H9 (cell line): ENCODE measurements at regions not wholly inside any gene's neighbourhood (a gene's known extent, or its start where the extent isn't known, plus 50 kb on each side); places are given as distances from the start of the nearest gene placed in this dataset.

Source experiments
- DNase-seq: peaks from one replicate; pipeline ENCODE4 v3.0.0-alpha.2; 2017
- H2AFZ ChIP-seq: one replicate; pipeline ENCODE4 v1.6.1; 2013; ENCODE audit warnings: mild to moderate bottlenecking, low read length, control low read depth, moderate library complexity
- H2AK5ac ChIP-seq: 2 replicates; pipeline ENCODE4 v1.6.1; 2013; ENCODE audit warnings: low read length, control low read depth, mixed read lengths; ENCODE audit not compliant: insufficient read length
- H2BK120ac ChIP-seq: one replicate; pipeline ENCODE4 v1.6.1; 2013; ENCODE audit warnings: low read depth, mild to moderate bottlenecking, low read length, control low read depth, inconsistent platforms; ENCODE audit not compliant: poor library complexity, severe bottlenecking
- H2BK12ac ChIP-seq: 2 replicates; pipeline ENCODE4 v1.6.1; 2013; ENCODE audit warnings: low read length, control low read depth, mixed read lengths, low read depth; ENCODE audit not compliant: insufficient read length
- H2BK15ac ChIP-seq: 2 replicates; pipeline ENCODE4 v1.6.1; 2013; ENCODE audit warnings: low read depth, low read length, control low read depth
- H2BK20ac ChIP-seq: one replicate; pipeline ENCODE4 v1.6.1; 2013; ENCODE audit warnings: low read depth, mild to moderate bottlenecking, low read length, control low read depth, inconsistent platforms; ENCODE audit not compliant: poor library complexity, severe bottlenecking
- H2BK5ac ChIP-seq: 2 replicates; pipeline ENCODE4 v1.6.1; 2013; ENCODE audit warnings: low read length, control low read depth, mixed read lengths; ENCODE audit not compliant: insufficient read length
- H3K14ac ChIP-seq: 2 replicates; pipeline ENCODE4 v1.6.1; 2013; ENCODE audit warnings: low read length, control low read depth; ENCODE audit not compliant: insufficient read depth
- H3K18ac ChIP-seq: 2 replicates; pipeline ENCODE4 v1.6.1; 2013; ENCODE audit warnings: low read depth, mild to moderate bottlenecking, mixed read lengths, low read length, control low read depth; ENCODE audit not compliant: insufficient read length
- H3K23ac ChIP-seq: 2 replicates; pipeline ENCODE4 v1.6.1; 2013; ENCODE audit warnings: low read length, control low read depth, mixed read lengths, low read depth; ENCODE audit not compliant: insufficient read length
- H3K23me2 ChIP-seq: 2 replicates; pipeline ENCODE4 v1.6.1; 2013; ENCODE audit warnings: low read depth, mild to moderate bottlenecking, mixed read lengths, low read length, control low read depth; ENCODE audit not compliant: insufficient read length, poor library complexity, severe bottlenecking
- H3K27ac ChIP-seq: 2 replicates; pipeline ENCODE4 v1.5.1; 2013; ENCODE audit warnings: low read length, control low read depth, mixed read lengths, low read depth; ENCODE audit not compliant: insufficient read length
- H3K27me3 ChIP-seq: 2 replicates; pipeline ENCODE4 v1.6.1; 2013; ENCODE audit warnings: low read length, control low read depth, inconsistent platforms; ENCODE audit not compliant: insufficient read depth
- H3K4ac ChIP-seq: 2 replicates; pipeline ENCODE4 v1.6.1; 2013; ENCODE audit warnings: low read depth, mild to moderate bottlenecking, control low read depth, inconsistent platforms, low read length, moderate library complexity
- H3K4me1 ChIP-seq: 2 replicates; pipeline ENCODE4 v1.6.1; 2013; ENCODE audit warnings: low read length, control low read depth, inconsistent platforms; ENCODE audit not compliant: insufficient read depth
- H3K4me2 ChIP-seq: 2 replicates; pipeline ENCODE4 v1.6.1; 2013; ENCODE audit warnings: low read length, control low read depth, mixed read lengths; ENCODE audit not compliant: insufficient read length, insufficient read depth
- H3K56ac ChIP-seq: 2 replicates; pipeline ENCODE4 v1.6.1; 2013; ENCODE audit warnings: low read depth, mild to moderate bottlenecking, mixed read lengths, low read length, control low read depth; ENCODE audit not compliant: insufficient read length
- H3K79me1 ChIP-seq: 2 replicates; pipeline ENCODE4 v1.6.1; 2013; ENCODE audit warnings: low read depth, mild to moderate bottlenecking, moderate library complexity, low read length, control low read depth, inconsistent platforms; ENCODE audit not compliant: insufficient read depth, poor library complexity, severe bottlenecking
- H3K79me2 ChIP-seq: 2 replicates; pipeline ENCODE4 v1.6.1; 2013; ENCODE audit warnings: low read length, control low read depth, inconsistent platforms; ENCODE audit not compliant: insufficient read depth
- H3K9ac ChIP-seq: 2 replicates; pipeline ENCODE4 v1.6.1; 2013; ENCODE audit warnings: low read length, control low read depth, mixed read lengths; ENCODE audit not compliant: insufficient read length; ENCODE audit errors: extremely low read depth
- H3K9me3 ChIP-seq: one replicate; pipeline ENCODE4 v1.6.1; 2013; ENCODE audit warnings: low read depth, low read length, inconsistent platforms; ENCODE audit not compliant: control insufficient read depth
- H3T11ph ChIP-seq: one replicate; pipeline ENCODE4 v1.6.1; 2013; ENCODE audit warnings: mild to moderate bottlenecking, low read length, control low read depth, inconsistent platforms
- H4K20me1 ChIP-seq: one replicate; pipeline ENCODE4 v1.6.1; 2013; ENCODE audit not compliant: control insufficient read depth, insufficient read length, insufficient read depth
- H4K5ac ChIP-seq: 2 replicates; pipeline ENCODE4 v1.6.1; 2013; ENCODE audit warnings: low read depth, mild to moderate bottlenecking, mixed read lengths, low read length, control low read depth; ENCODE audit not compliant: insufficient read length
- H4K8ac ChIP-seq: replicated peaks from 2 replicates; pipeline ENCODE4 v1.6.1; 2013; ENCODE audit warnings: low read length, control low read depth, mixed read lengths, low read depth; ENCODE audit not compliant: insufficient read length
- H4K91ac ChIP-seq: 2 replicates; pipeline ENCODE4 v1.6.1; 2013; ENCODE audit warnings: low read depth, mild to moderate bottlenecking, moderate library complexity, mixed read lengths, low read length, control low read depth; ENCODE audit not compliant: insufficient read length
- H3K27ac Mint-ChIP-seq, 3 experiments: 2 replicates in 2 of 3; 3 replicates in 1 of 3; pipeline ENCODE4 v1.8.0; 2020 to 2021; ENCODE audit warnings: mixed read lengths in 3 of 3, mild to moderate bottlenecking in 1 of 3, moderate library complexity in 1 of 3
- H3K27me3 Mint-ChIP-seq: 2 replicates; pipeline ENCODE4 v1.8.0; 2021; ENCODE audit warnings: low read depth, mild to moderate bottlenecking, moderate library complexity, mixed read lengths
- H3K36me3 Mint-ChIP-seq, 3 experiments: 2 replicates in 2 of 3; 3 replicates in 1 of 3; pipeline ENCODE4 v1.8.0; 2020 to 2021; ENCODE audit warnings: low read depth in 3 of 3, mixed read lengths in 3 of 3; ENCODE audit not compliant: insufficient read depth in 1 of 3
- H3K4me1 Mint-ChIP-seq, 2 experiments: 2 replicates each; pipeline ENCODE4 v1.8.0; 2020; ENCODE audit warnings: mixed read lengths in 2 of 2
- H3K4me3 Mint-ChIP-seq, 2 experiments: 2 replicates in 1 of 2; 3 replicates in 1 of 2; pipeline ENCODE4 v1.8.0; 2020 to 2021; ENCODE audit warnings: mild to moderate bottlenecking in 2 of 2, mixed read lengths in 2 of 2, moderate library complexity in 1 of 2
- H3K9me3 Mint-ChIP-seq, 2 experiments: 2 replicates in 1 of 2; 3 replicates in 1 of 2; pipeline ENCODE4 v1.8.0; 2020; ENCODE audit warnings: mild to moderate bottlenecking in 2 of 2, mixed read lengths in 2 of 2, moderate library complexity in 1 of 2
- WGBS: extraction: QIAGEN DNeasy Blood & Tissue Kit; methylation state at CpG from one replicate; pipeline ENCODE4 v1.1.7; 2013; ENCODE audit warnings: missing lambda C conversion rate, low lambda C conversion rate, mixed read lengths; ENCODE audit not compliant: insufficient read length; ENCODE audit errors: extremely low coverage; 5-methylcytosine and 5-hydroxymethylcytosine counted together
- TF ChIP-seq, protein P1 (sequence below): fragments of 200-600 bp; sonication (generic); conservative IDR thresholded peaks from 3 replicates; pipeline ENCODE4 v1.8.0; 2021; ENCODE audit warnings: antibody characterized with exemption, mild to moderate bottlenecking

DNA sequence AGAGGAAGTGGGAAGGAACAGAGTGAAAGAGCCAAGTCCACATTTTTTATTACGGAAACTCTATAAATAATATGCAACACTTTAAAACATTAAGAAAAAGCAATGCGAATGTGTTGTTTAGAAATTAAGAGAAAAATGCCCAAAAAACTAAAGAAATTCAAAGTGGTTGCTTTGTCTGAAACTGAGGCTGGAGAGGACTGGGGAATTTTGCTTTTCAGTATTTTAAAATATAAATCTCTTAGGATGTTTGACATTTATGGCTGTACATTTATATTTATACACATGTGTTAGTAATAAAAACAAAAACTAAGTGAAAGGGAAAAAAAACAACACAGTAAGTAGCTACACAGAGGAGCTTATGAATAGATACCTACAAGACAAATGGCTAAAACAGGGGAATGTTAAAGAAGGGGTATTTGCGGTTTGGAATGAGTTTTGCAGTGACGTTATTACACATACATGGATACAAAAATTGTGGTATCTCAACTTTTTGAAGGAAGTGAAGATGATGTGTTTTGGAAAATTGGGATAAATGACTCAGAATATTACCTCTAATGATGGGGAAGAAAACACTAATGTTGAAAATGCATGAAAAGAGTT, 97.0 kb upstream of the DRD2 start:
- no peaks in the 10 kb centered on the region; a peak in 1 of 5 replicates for H3K9me3 Mint-ChIP-seq
- no peak overlapping the region for H2AFZ ChIP-seq
- no peaks in the 10 kb centered on the region for H4K20me1 ChIP-seq
- no peak overlapping the region for H2BK12ac ChIP-seq
- no peak overlapping the region for H3K4ac ChIP-seq
- no peak overlapping the region for H4K8ac ChIP-seq
- no peak overlapping the region for H3K56ac ChIP-seq
- no peak overlapping the region for H3K4me2 ChIP-seq
- peaks cover 30 to 49% of the 10 kb centered on the region in 2 experiments for H3K4me1 Mint-ChIP-seq
- H3K79me2 ChIP-seq, result no peaks in the 10 kb centered on the region
- H3K18ac ChIP-seq, result no peak overlapping the region
- H3K9me3 ChIP-seq, result no peaks in the 10 kb centered on the region
- no peak overlapping the region for H3K23ac ChIP-seq
- H2BK20ac ChIP-seq, result no peak overlapping the region
- WGBS, result no CpG with 5 or more reads among the region's 4 CpGs
- H2BK5ac ChIP-seq, result no peak overlapping the region
- no peaks in the 10 kb centered on the region for H3K23me2 ChIP-seq
- no peak overlapping the region for H3K14ac ChIP-seq
- H3K4me1 ChIP-seq, result no peaks in the 10 kb centered on the region
- no peak overlapping the region for H2AK5ac ChIP-seq
- H4K91ac ChIP-seq, result no peak overlapping the region
- no peak overlapping the region for H2BK120ac ChIP-seq
- no peaks in the 10 kb centered on the region for H3K79me1 ChIP-seq
- H4K5ac ChIP-seq, result no peak overlapping the region
- TF ChIP-seq, protein P1, sequence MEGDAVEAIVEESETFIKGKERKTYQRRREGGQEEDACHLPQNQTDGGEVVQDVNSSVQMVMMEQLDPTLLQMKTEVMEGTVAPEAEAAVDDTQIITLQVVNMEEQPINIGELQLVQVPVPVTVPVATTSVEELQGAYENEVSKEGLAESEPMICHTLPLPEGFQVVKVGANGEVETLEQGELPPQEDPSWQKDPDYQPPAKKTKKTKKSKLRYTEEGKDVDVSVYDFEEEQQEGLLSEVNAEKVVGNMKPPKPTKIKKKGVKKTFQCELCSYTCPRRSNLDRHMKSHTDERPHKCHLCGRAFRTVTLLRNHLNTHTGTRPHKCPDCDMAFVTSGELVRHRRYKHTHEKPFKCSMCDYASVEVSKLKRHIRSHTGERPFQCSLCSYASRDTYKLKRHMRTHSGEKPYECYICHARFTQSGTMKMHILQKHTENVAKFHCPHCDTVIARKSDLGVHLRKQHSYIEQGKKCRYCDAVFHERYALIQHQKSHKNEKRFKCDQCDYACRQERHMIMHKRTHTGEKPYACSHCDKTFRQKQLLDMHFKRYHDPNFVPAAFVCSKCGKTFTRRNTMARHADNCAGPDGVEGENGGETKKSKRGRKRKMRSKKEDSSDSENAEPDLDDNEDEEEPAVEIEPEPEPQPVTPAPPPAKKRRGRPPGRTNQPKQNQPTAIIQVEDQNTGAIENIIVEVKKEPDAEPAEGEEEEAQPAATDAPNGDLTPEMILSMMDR, result no peak
- no peak overlapping the region for H3K4me3 Mint-ChIP-seq
- no peaks in the 10 kb centered on the region; a peak in 1 of 7 replicates for H3K36me3 Mint-ChIP-seq
- H3T11ph ChIP-seq, result no peak overlapping the region
- no peak overlapping the region for H3K27ac ChIP-seq
- no peak overlapping the region; a peak in 1 of 7 replicates for H3K27ac Mint-ChIP-seq
- peaks cover 2% of the 10 kb centered on the region for H3K27me3 Mint-ChIP-seq
- no peaks in the 10 kb centered on the region for H3K27me3 ChIP-seq
- H3K9ac ChIP-seq, result no peak overlapping the region
- no peak overlapping the region for H2BK15ac ChIP-seq
- no peak for DNase-seq
